ENCODE measurements at regions not wholly inside any gene's neighbourhood (a gene's known extent, or its start where the extent isn't known, plus 50 kb on each side); places are given as distances from the start of the nearest gene placed in this dataset.

GRCh38 chr2:120661551-120661950 is 74.1 kb upstream of the GLI2 start:
- H3K27ac ChIP-seq (ENCODE audit: control insufficient read depth, insufficient read depth) = no peak overlapping the region
- no peak for FAIRE-seq
- 14% methylated on average over 16 of the region's 16 CpGs for WGBS (ENCODE audit: insufficient coverage, insufficient replicate concordance, low lambda C conversion rate, missing lambda C conversion rate)
- H3K79me2 ChIP-seq (ENCODE audit: control insufficient read depth, insufficient read depth, low read length) = no peaks in the 10 kb centered on the region
- H3K4me1 ChIP-seq (ENCODE audit: control insufficient read depth, insufficient read depth, low read length) = no peaks in the 10 kb centered on the region
- ChIA-PET SMC1A (ENCODE audit: uncharacterized antibody, unreplicated experiment) (no interaction called here), POLR2A (no interaction called here), CTCF (no interaction called here), RAD21 (ENCODE audit: unreplicated experiment) (no interaction called here)
- in situ Hi-C loops (cut with MboI) = no loop called here
- H3K27me3 ChIP-seq (replicated peaks in 1 of 2; ENCODE audit: control insufficient read depth in 2 of 2, insufficient read depth in 2 of 2, low read length in 1 of 2) = no peaks in the 10 kb centered on the region; a peak in 1 of 4 replicates
- DNase-seq (ENCODE audit: low read depth, low spot score) = no peak
- no peak overlapping the region for H3K4me2 ChIP-seq (ENCODE audit: control insufficient read depth, insufficient read depth)
- peaks cover under 1% of the 10 kb centered on the region; the same call in 2 of the 3 replicates for H3K9me3 ChIP-seq (replicated peaks; ENCODE audit: control insufficient read depth, insufficient read depth, low read length)
- BruUV-seq (replicated peaks) = no TSS peak
- no peak for ATAC-seq
- H3K36me3 ChIP-seq (ENCODE audit: control insufficient read depth in 2 of 2, insufficient read depth in 2 of 2, low read length in 1 of 2) = no peaks in the 10 kb centered on the region
- H4K20me1 ChIP-seq (ENCODE audit: control insufficient read depth, insufficient read depth) = no peaks in the 10 kb centered on the region
- no peak for TF ChIP-seq JUND (IDR thresholded peaks at IDR 0.05; ENCODE audit: low read depth, low read length)
- TF ChIP-seq, protein P1, sequence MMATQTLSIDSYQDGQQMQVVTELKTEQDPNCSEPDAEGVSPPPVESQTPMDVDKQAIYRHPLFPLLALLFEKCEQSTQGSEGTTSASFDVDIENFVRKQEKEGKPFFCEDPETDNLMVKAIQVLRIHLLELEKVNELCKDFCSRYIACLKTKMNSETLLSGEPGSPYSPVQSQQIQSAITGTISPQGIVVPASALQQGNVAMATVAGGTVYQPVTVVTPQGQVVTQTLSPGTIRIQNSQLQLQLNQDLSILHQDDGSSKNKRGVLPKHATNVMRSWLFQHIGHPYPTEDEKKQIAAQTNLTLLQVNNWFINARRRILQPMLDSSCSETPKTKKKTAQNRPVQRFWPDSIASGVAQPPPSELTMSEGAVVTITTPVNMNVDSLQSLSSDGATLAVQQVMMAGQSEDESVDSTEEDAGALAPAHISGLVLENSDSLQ (IDR thresholded peaks at IDR 0.05) = no peak
- TF ChIP-seq NFYA (IDR thresholded peaks at IDR 0.05; ENCODE audit: borderline replicate concordance, low read depth, low read length) = no peak
- no peak for TF ChIP-seq TBL1XR1 (IDR thresholded peaks at IDR 0.05; ENCODE audit: low read depth, low read length)
- TF ChIP-seq E2F8 (IDR thresholded peaks at IDR 0.05; ENCODE audit: low read depth, partially characterized antibody) = no peak
- no peak for TF ChIP-seq POLR2A (IDR thresholded peaks at IDR 0.05; ENCODE audit: low read depth, low read length)
- TF ChIP-seq SP1 (IDR thresholded peaks at IDR 0.05; ENCODE audit: low read depth, low read length) = no peak
- TF ChIP-seq, protein P2, sequence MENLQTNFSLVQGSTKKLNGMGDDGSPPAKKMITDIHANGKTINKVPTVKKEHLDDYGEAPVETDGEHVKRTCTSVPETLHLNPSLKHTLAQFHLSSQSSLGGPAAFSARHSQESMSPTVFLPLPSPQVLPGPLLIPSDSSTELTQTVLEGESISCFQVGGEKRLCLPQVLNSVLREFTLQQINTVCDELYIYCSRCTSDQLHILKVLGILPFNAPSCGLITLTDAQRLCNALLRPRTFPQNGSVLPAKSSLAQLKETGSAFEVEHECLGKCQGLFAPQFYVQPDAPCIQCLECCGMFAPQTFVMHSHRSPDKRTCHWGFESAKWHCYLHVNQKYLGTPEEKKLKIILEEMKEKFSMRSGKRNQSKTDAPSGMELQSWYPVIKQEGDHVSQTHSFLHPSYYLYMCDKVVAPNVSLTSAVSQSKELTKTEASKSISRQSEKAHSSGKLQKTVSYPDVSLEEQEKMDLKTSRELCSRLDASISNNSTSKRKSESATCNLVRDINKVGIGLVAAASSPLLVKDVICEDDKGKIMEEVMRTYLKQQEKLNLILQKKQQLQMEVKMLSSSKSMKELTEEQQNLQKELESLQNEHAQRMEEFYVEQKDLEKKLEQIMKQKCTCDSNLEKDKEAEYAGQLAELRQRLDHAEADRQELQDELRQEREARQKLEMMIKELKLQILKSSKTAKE (IDR thresholded peaks at IDR 0.05; ENCODE audit: low read depth, poor library complexity, severe bottlenecking) = no peak
- no peak for TF ChIP-seq BHLHE40 (IDR thresholded peaks at IDR 0.05; ENCODE audit: borderline replicate concordance in 1 of 2, low read depth in 2 of 2, low read length in 1 of 2)
- H3K4me3 ChIP-seq = no peak overlapping the region
- no peak overlapping the region for H3K9ac ChIP-seq (ENCODE audit: control insufficient read depth, insufficient read depth, low read length)
- intact Hi-C loops (cut with micrococcal nuclease; ENCODE audit: unreplicated experiment) = no loop called here
- H2AFZ ChIP-seq (ENCODE audit: control insufficient read depth, low read depth, low read length) = no peak overlapping the region

Measured in GM12878 (cell line).